Lung (tissue), 11 donors: ENCODE measurements at regions not wholly inside any gene's neighbourhood (a gene's known extent, or its start where the extent isn't known, plus 50 kb on each side); places are given as distances from the start of the nearest gene placed in this dataset.

Experiments used
- ATAC-seq: fragments of 200-7000 bp; cut with Tn5 transposase; one replicate; pipeline ENCODE4 v1.9.1; 2020; ENCODE audit warnings: moderate number of reproducible peaks; ENCODE audit not compliant: insufficient read depth, low FRiP score
- DNase-seq, 3 donors: peaks; one replicate each; pipeline ENCODE4 v3.0.0-alpha.2; 2013 to 2017
- H3K27ac ChIP-seq, 2 donors: one replicate each; pipeline ENCODE4 v1.5.1; 2013; ENCODE audit warnings: mild to moderate bottlenecking in 2 of 2, moderate library complexity in 2 of 2, control low read depth in 1 of 2, inconsistent platforms in 1 of 2, low read depth in 1 of 2, low read length in 1 of 2
- H3K27me3 ChIP-seq, 3 donors: one replicate each; pipeline ENCODE4 v1.5.1; 2013; ENCODE audit warnings: low read length in 2 of 3; ENCODE audit not compliant: control insufficient read depth in 3 of 3, insufficient read depth in 3 of 3
- H3K36me3 ChIP-seq, 4 donors: one replicate each; pipeline ENCODE4 v1.5.1; 2013; ENCODE audit warnings: low read length in 4 of 4, mild to moderate bottlenecking in 1 of 4, moderate library complexity in 1 of 4; ENCODE audit not compliant: control insufficient read depth in 4 of 4, insufficient read depth in 4 of 4
- H3K4me1 ChIP-seq, 5 donors: one replicate each; pipeline ENCODE4 v1.5.1; 2013; ENCODE audit warnings: low read length in 5 of 5, mild to moderate bottlenecking in 2 of 5, moderate library complexity in 1 of 5; ENCODE audit not compliant: control insufficient read depth in 5 of 5, insufficient read depth in 5 of 5
- H3K4me3 ChIP-seq: one replicate; pipeline ENCODE4 v1.5.1; 2013; ENCODE audit warnings: mild to moderate bottlenecking, control low read depth, moderate library complexity
- H3K9ac ChIP-seq, 2 donors: one replicate each; pipeline ENCODE4 v1.5.1; 2013; ENCODE audit warnings: low read length in 2 of 2, control low read depth in 1 of 2; ENCODE audit not compliant: insufficient read depth in 1 of 2
- H3K9me3 ChIP-seq, 4 donors: one replicate each; pipeline ENCODE4 v1.5.1; 2013; ENCODE audit warnings: low read length in 3 of 4, mild to moderate bottlenecking in 1 of 4, moderate library complexity in 1 of 4; ENCODE audit not compliant: control insufficient read depth in 4 of 4, insufficient read depth in 3 of 4
- CTCF ChIP-seq: IDR thresholded peaks from 2 replicates; pipeline ENCODE4 v1.5.1; 2012; ENCODE audit warnings: mild to moderate bottlenecking; ENCODE audit errors: control extremely low read depth, extremely low read depth
- WGBS, 2 donors: extraction: QIAGEN DNeasy Blood & Tissue Kit; methylation state at CpG; one replicate each; pipeline ENCODE4 v1.1.7; 2013; 5-methylcytosine and 5-hydroxymethylcytosine counted together
- donor health status: control.
- donor health status: control.
- donor health status: Bipolar disorder and iron deficiency.
- donor health status: healthy.
- donor health status: DM: yes; HTN: yes; CAD: no.

- Histone ChIP-seq H3K27me3 (no peaks in the 10 kb centered on the region), H3K9me3 (no peaks in the 10 kb centered on the region), H3K4me3 (no peak overlapping the region), H3K9ac (no peak overlapping the region), H3K4me1 (no peaks in the 10 kb centered on the region), H3K36me3 (no peaks in the 10 kb centered on the region), H3K27ac (no peak overlapping the region)
- no peak for DNase-seq
- WGBS, 2 donors: 93 to 96% methylated on average over 3 of the region's 3 CpGs
- no peak for ATAC-seq
- no peak for TF ChIP-seq CTCF
Measured at GRCh38 chr11:106608677-106609076, 409.6 kb downstream of the GUCY1A2 start.

- Histone ChIP-seq H3K9me3 (no peaks in the 10 kb centered on the region), H3K4me3 (no peak overlapping the region), H3K27ac (no peak overlapping the region), H3K27me3 (no peaks in the 10 kb centered on the region), H3K36me3 (no peaks in the 10 kb centered on the region), H3K4me1 (no peaks in the 10 kb centered on the region), H3K9ac (no peak overlapping the region)
- no peak for ATAC-seq
- DNase-seq: no peak
- WGBS, 2 donors: 70 to 74% methylated on average over 3 of the region's 3 CpGs
- TF ChIP-seq CTCF: no peak
Measured at GRCh38 chr11:106614262-106614661, 404.0 kb downstream of the GUCY1A2 start.

DNA sequence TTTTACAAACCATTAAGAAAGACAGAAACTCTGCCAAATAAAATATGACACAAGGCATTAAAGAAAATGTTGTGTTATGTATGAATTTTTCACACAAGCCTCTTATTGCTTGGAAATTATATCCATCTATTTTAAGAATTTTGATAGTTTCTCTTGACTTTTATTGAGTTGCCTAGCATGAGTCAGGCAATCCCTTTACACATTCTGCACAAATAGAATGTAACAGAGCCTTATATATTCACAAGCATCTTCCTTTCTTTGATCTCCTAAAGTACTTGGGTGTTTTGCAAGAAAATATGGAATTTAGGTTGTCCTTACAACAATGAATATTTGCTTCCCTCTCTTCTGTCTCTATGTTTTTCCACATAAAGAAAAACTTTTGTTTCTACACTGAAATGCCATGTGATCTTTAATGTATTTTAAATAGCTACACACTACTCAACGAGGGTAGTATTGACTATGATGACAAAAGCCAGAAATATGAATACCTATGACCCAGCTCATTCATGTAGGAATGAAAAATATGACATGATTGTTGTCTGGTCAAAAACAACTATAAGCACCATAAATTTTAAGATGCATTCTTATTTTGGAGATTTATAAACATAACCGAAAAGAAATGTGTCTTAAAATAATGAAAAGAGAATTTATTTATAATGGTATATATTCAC, 398.8 kb downstream of the GUCY1A2 start:
- 68 to 75% methylated on average over 2 of the region's 2 CpGs for WGBS, 2 donors
- Histone ChIP-seq H3K27ac (no peak overlapping the region), H3K9ac (no peak overlapping the region), H3K9me3 (no peaks in the 10 kb centered on the region), H3K27me3 (no peaks in the 10 kb centered on the region), H3K4me3 (no peak overlapping the region), H3K4me1 (no peaks in the 10 kb centered on the region), H3K36me3 (no peaks in the 10 kb centered on the region)
- TF ChIP-seq CTCF: no peak
- DNase-seq (no peak), ATAC-seq (no peak)

DNA sequence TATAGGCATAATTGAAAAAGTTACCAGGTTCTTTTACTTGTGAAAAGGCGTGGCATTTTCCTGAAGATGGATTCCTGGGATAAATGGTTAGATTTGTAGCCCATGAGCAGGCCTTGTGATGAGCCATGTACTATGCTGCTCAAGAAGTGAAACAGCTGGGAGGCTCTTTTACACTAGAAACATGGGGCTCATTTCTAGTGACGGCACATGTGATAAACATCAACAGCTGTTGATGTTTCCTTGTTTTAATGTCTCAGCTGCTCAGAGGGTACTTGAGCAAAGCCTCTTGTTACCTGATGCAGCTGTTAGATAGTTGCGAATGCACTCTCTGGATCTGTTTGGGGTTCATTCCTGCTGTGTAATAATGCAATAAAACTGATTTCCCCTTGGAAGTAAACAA, 396.8 kb downstream of the GUCY1A2 start:
- Histone ChIP-seq H3K9me3 (no peaks in the 10 kb centered on the region), H3K9ac (no peak overlapping the region), H3K27me3 (no peaks in the 10 kb centered on the region), H3K27ac (no peak overlapping the region), H3K4me1 (no peaks in the 10 kb centered on the region), H3K4me3 (no peak overlapping the region), H3K36me3 (no peaks in the 10 kb centered on the region)
- TF ChIP-seq CTCF: no peak
- ATAC-seq (no peak), DNase-seq (peak in 2 of 3 donors; percentile 15 to 23)
- WGBS, 2 donors: 69 to 77% methylated on average over 3 of the region's 3 CpGs
